ENCODE measurements at regions not wholly inside any gene's neighbourhood (a gene's known extent, or its start where the extent isn't known, plus 50 kb on each side); places are given as distances from the start of the nearest gene placed in this dataset.
"Not testable (repeated sequence)": the region's sequence is repeated elsewhere in the genome, so short reads cannot be mapped to it uniquely, and the experiment has no call there.

DNA sequence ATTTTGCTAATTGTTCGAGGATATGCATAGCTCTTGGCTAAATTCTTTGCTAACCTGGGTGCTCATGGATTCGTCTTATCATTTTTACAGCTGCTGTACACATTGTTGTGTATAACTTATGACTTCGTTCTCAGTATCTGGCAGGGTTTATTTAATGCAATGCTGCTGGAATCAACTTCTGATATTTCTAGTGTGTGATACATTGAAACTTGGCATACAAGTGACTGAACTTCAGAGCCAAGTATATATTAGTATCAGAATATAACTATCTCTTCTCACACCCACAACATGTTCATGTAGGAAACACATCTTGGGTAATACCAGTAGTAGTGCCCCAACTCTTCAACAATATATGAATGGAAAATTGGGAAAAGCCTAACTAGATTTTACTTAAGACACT, 764.2 kb downstream of the TENT5A start:
- Histone ChIP-seq H3K4me3 (ENCODE audit: severe bottlenecking) (no peak overlapping the region), H3K4me1 (ENCODE audit: insufficient read depth, poor library complexity, severe bottlenecking) (no peaks in the 10 kb centered on the region), H3K27ac (ENCODE audit: poor library complexity, severe bottlenecking) (no peak overlapping the region), H3K27me3 (ENCODE audit: insufficient read depth, poor library complexity, severe bottlenecking) (peaks cover 4% of the 10 kb centered on the region), H3K36me3 (ENCODE audit: low read depth) (no peaks in the 10 kb centered on the region), H3K9me3 (ENCODE audit: severe bottlenecking) (peaks cover 6% of the 10 kb centered on the region)
- DNase-seq (ENCODE audit: low spot score): no peak
- TF ChIP-seq, protein P1, sequence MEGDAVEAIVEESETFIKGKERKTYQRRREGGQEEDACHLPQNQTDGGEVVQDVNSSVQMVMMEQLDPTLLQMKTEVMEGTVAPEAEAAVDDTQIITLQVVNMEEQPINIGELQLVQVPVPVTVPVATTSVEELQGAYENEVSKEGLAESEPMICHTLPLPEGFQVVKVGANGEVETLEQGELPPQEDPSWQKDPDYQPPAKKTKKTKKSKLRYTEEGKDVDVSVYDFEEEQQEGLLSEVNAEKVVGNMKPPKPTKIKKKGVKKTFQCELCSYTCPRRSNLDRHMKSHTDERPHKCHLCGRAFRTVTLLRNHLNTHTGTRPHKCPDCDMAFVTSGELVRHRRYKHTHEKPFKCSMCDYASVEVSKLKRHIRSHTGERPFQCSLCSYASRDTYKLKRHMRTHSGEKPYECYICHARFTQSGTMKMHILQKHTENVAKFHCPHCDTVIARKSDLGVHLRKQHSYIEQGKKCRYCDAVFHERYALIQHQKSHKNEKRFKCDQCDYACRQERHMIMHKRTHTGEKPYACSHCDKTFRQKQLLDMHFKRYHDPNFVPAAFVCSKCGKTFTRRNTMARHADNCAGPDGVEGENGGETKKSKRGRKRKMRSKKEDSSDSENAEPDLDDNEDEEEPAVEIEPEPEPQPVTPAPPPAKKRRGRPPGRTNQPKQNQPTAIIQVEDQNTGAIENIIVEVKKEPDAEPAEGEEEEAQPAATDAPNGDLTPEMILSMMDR (IDR thresholded peaks at IDR 0.05; ENCODE audit: poor library complexity, severe bottlenecking): no peak
- no peak for ATAC-seq (ENCODE audit: low read depth)

- not testable (repeated sequence) for ATAC-seq (ENCODE audit: low read depth); H3K4me1 ChIP-seq (ENCODE audit: insufficient read depth, poor library complexity, severe bottlenecking); H3K27me3 ChIP-seq (ENCODE audit: insufficient read depth, poor library complexity, severe bottlenecking); DNase-seq (ENCODE audit: low spot score); H3K27ac ChIP-seq (ENCODE audit: poor library complexity, severe bottlenecking); H3K36me3 ChIP-seq (ENCODE audit: low read depth); H3K4me3 ChIP-seq (ENCODE audit: severe bottlenecking); H3K9me3 ChIP-seq (ENCODE audit: severe bottlenecking)
These were observed 771.3 kb downstream of the TENT5A start for GRCh38 chr6:80981226-80981625.

DNA sequence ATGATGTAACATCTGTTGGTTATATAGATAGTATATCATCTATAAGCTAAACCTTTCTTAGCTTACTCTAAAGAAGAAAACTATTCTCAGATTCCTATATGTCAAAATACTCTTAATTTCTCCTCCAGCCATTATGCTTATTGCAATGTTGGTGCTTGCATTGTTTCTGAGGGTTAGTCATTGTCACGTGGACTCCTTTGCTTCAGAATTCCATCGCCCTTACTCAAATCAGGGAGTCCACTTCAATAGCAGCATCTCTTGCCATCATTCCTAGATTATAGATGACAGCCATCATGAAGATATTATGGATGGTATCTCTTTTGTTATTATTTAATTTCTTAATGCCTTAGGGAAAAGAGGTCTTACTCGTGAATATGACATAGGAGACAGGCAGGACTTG, 776.1 kb downstream of the TENT5A start:
- DNase-seq (ENCODE audit: low spot score) (no peak), ATAC-seq (ENCODE audit: low read depth) (no peak)
- no peaks in the 10 kb centered on the region for H3K4me1 ChIP-seq (ENCODE audit: insufficient read depth, poor library complexity, severe bottlenecking)
- H3K36me3 ChIP-seq (ENCODE audit: low read depth): no peaks in the 10 kb centered on the region
- no peak overlapping the region for H3K4me3 ChIP-seq (ENCODE audit: severe bottlenecking)
- H3K27me3 ChIP-seq (ENCODE audit: insufficient read depth, poor library complexity, severe bottlenecking): no peaks in the 10 kb centered on the region
- TF ChIP-seq, protein P1 (IDR thresholded peaks at IDR 0.05; ENCODE audit: poor library complexity, severe bottlenecking): no peak
- no peaks in the 10 kb centered on the region for H3K9me3 ChIP-seq (ENCODE audit: severe bottlenecking)
- H3K27ac ChIP-seq (ENCODE audit: poor library complexity, severe bottlenecking): no peak overlapping the region

GRCh38 chr6:80974579-80974978, 777.9 kb downstream of the TENT5A start:
- TF ChIP-seq, protein P1 (IDR thresholded peaks at IDR 0.05; ENCODE audit: poor library complexity, severe bottlenecking): no peak
- Histone ChIP-seq H3K4me3 (ENCODE audit: severe bottlenecking) (no peak overlapping the region), H3K4me1 (ENCODE audit: insufficient read depth, poor library complexity, severe bottlenecking) (no peaks in the 10 kb centered on the region), H3K27ac (ENCODE audit: poor library complexity, severe bottlenecking) (no peak overlapping the region), H3K36me3 (ENCODE audit: low read depth) (no peaks in the 10 kb centered on the region), H3K27me3 (ENCODE audit: insufficient read depth, poor library complexity, severe bottlenecking) (no peaks in the 10 kb centered on the region), H3K9me3 (ENCODE audit: severe bottlenecking) (no peaks in the 10 kb centered on the region)
- ATAC-seq (ENCODE audit: low read depth): no peak
- no peak for DNase-seq (ENCODE audit: low spot score)

GRCh38 chr6:80969439-80969838, 783.0 kb downstream of the TENT5A start:
- ATAC-seq (ENCODE audit: low read depth) (no peak), DNase-seq (ENCODE audit: low spot score) (no peak)
- TF ChIP-seq, protein P1 (IDR thresholded peaks at IDR 0.05; ENCODE audit: poor library complexity, severe bottlenecking): no peak

More at GRCh38 chr6:80969439-80969838, 783.0 kb downstream of the TENT5A start:
- Histone ChIP-seq H3K9me3 (ENCODE audit: severe bottlenecking) (no peaks in the 10 kb centered on the region), H3K36me3 (ENCODE audit: low read depth) (no peaks in the 10 kb centered on the region), H3K27me3 (ENCODE audit: insufficient read depth, poor library complexity, severe bottlenecking) (no peaks in the 10 kb centered on the region), H3K4me1 (ENCODE audit: insufficient read depth, poor library complexity, severe bottlenecking) (no peaks in the 10 kb centered on the region), H3K27ac (ENCODE audit: poor library complexity, severe bottlenecking) (no peak overlapping the region), H3K4me3 (ENCODE audit: severe bottlenecking) (no peak overlapping the region)
